GM12873 (cell line): ENCODE measurements at regions not wholly inside any gene's neighbourhood (a gene's known extent, or its start where the extent isn't known, plus 50 kb on each side); places are given as distances from the start of the nearest gene placed in this dataset.

Source experiments
- CTCF ChIP-seq: IDR thresholded peaks from 2 replicates; pipeline ENCODE4 v1.5.1; 2012; ENCODE audit warnings: low read depth, mild to moderate bottlenecking, moderate library complexity, low read length, control low read depth; ENCODE audit not compliant: insufficient read depth; ENCODE audit errors: missing control alignments

GRCh38 chr7:128591705-128592104, 80.4 kb upstream of the GARIN1A start:
- TF ChIP-seq CTCF, result no peak

- peak; percentile 33 for TF ChIP-seq CTCF
Observed at GRCh38 chr7:128608678-128609421, 63.2 kb upstream of the GARIN1A start.
